SK-N-SH treated with all-trans-retinoic acid at 6 μM for 48 hours (cell line): ENCODE measurements at regions not wholly inside any gene's neighbourhood (a gene's known extent, or its start where the extent isn't known, plus 50 kb on each side); places are given as distances from the start of the nearest gene placed in this dataset.

Source experiments
- ARNTL ChIP-seq: fragments of 450-650 bp; formaldehyde crosslinking; IDR thresholded peaks from 2 replicates; pipeline ENCODE4 v1.5.0; 2020; ENCODE audit warnings: low read depth, mild to moderate bottlenecking, moderate library complexity, borderline replicate concordance
- CREB5 ChIP-seq: fragments of 250-450 bp; sonication (Bioruptor Pico); IDR thresholded peaks from 2 replicates; pipeline ENCODE4 v1.5.1; 2020; ENCODE audit warnings: low read depth, mild to moderate bottlenecking, moderate library complexity
- ISL1 ChIP-seq: fragments of 250-450 bp; sonication (Bioruptor Pico); IDR thresholded peaks from 2 replicates; pipeline ENCODE4 v2.1.2; 2022; ENCODE audit warnings: mild to moderate bottlenecking, moderate library complexity
- PPARA ChIP-seq: fragments of 250-450 bp; sonication (Bioruptor Pico); IDR thresholded peaks from 2 replicates; pipeline ENCODE4 v1.5.0; 2020; ENCODE audit warnings: mild to moderate bottlenecking, borderline replicate concordance
- TCF4 ChIP-seq: fragments of 250-450 bp; sonication (Bioruptor Pico); IDR thresholded peaks from 2 replicates; pipeline ENCODE4 v1.8.0; 2021; ENCODE audit warnings: mild to moderate bottlenecking, moderate library complexity, borderline replicate concordance
- ZC3H10 ChIP-seq: fragments of 250-450 bp; sonication (Bioruptor Pico); IDR thresholded peaks from 2 replicates; pipeline ENCODE4 v1.5.1; 2021; ENCODE audit warnings: mild to moderate bottlenecking, moderate library complexity

DNA sequence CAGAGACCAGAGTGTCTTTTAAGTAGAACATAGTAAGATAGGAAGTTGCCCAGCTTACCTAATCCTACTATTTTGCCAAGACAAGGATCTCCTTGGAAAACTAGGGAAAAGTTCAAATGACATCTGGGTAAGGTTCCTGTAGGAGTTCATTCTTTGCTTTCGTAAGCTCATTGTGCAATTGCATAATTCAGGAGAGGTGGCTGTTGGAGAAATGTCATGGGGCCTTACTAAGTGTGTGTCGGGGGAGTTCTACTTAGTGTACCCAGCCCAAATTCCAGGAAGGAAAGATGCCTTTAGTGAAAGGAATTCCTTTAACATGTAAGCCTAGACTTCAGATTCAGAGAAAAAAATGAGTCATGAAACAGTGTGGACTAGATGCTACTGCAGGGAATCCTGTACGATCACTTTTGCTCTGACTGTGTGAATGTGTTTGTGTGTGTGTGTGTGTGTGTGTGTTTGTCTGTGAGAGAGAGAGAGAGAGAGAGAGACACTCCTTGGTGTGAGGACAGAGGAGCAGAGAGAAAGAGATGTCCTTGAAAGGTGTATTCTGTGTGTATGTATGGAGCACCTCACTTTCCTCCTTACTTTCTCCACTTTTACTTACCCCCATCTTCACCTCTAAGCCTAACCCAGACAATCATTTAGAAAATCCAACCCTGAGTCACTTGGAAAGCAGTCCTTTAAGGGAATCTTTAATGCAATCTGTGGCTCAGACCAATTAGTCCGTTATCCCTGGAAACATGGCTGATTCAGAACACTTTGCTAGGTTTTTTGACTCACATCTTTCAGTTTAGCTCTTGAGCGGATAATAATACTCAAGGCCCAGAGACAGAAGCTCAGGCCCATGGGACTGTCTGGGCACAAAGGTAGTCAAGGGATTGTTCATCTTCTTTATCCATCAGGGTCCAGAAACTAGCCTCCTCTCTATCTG lies 114.5 kb upstream of the ACSL4 start:
- TF ChIP-seq ISL1 (CRISPR knock-in tag) (no peak), TCF4 (CRISPR knock-in tag) (no peak), ARNTL (CRISPR knock-in tag) (no peak), ZC3H10 (CRISPR knock-in tag) (no peak), CREB5 (CRISPR knock-in tag) (no peak), PPARA (CRISPR knock-in tag) (no peak)
